Astrocyte of the cerebellum (primary cell): ENCODE measurements at regions not wholly inside any gene's neighbourhood (a gene's known extent, or its start where the extent isn't known, plus 50 kb on each side); places are given as distances from the start of the nearest gene placed in this dataset.

Experiments
- DNase-seq: peaks from one replicate; pipeline ENCODE4 v3.0.0-alpha.2; 2011; ENCODE audit warnings: low read depth
- H3K4me3 ChIP-seq: 2 replicates; pipeline ENCODE4 v1.5.1; 2011; ENCODE audit warnings: mild to moderate bottlenecking, low read depth, low read length, moderate library complexity
- CTCF ChIP-seq: IDR thresholded peaks from 2 replicates; pipeline ENCODE4 v1.5.1; 2012; ENCODE audit warnings: low read length, low read depth, moderate library complexity, mild to moderate bottlenecking; ENCODE audit errors: missing control alignments
- in situ Hi-C: cut with HindIII; loops from 2 replicates; pipeline ENCODE4 v1.10.0; 2017; ENCODE audit warnings: low sequenced_read_pairs

- DNase-seq: no peak
- in situ Hi-C loops: no loop called here
- no peak for TF ChIP-seq CTCF
- no peak overlapping the region for H3K4me3 ChIP-seq
Measured at GRCh38 chr13:104740641-104741222, 1674.5 kb upstream of the SLC10A2 start.

- DNase-seq: no peak
- no peak for TF ChIP-seq CTCF
- in situ Hi-C loops: no loop called here
- H3K4me3 ChIP-seq: no peak overlapping the region
Measured at GRCh38 chr13:104737713-104738112, 1671.5 kb upstream of the SLC10A2 start.

GRCh38 chr13:104733427-104733826 lies 1667.2 kb upstream of the SLC10A2 start:
- in situ Hi-C loops: no loop called here
- H3K4me3 ChIP-seq: no peak overlapping the region
- TF ChIP-seq CTCF: no peak
- no peak for DNase-seq

GRCh38 chr13:104715111-104715510 lies 1648.9 kb upstream of the SLC10A2 start:
- TF ChIP-seq CTCF: no peak
- in situ Hi-C loops: no loop called here
- DNase-seq: no peak
- H3K4me3 ChIP-seq: no peak overlapping the region

GRCh38 chr13:104705031-104705750 lies 1639.0 kb upstream of the SLC10A2 start:
- TF ChIP-seq CTCF: no peak
- in situ Hi-C loops: no loop called here
- H3K4me3 ChIP-seq: no peak overlapping the region
- DNase-seq: no peak

- no peak for TF ChIP-seq CTCF
- in situ Hi-C loops: no loop called here
- no peak for DNase-seq
- no peak overlapping the region for H3K4me3 ChIP-seq
Measured at GRCh38 chr13:104701591-104701990, 1635.4 kb upstream of the SLC10A2 start.
